Colonic mucosa (tissue), 4 donors: ENCODE measurements at regions not wholly inside any gene's neighbourhood (a gene's known extent, or its start where the extent isn't known, plus 50 kb on each side); places are given as distances from the start of the nearest gene placed in this dataset.

ENCODE experiments used
- DNase-seq: peaks from one replicate; pipeline ENCODE4 v3.0.0-alpha.2; 2020
- H3K27ac ChIP-seq: fragments of 200-600 bp; one replicate; pipeline ENCODE4 v1.8.0; 2021
- H3K27me3 ChIP-seq: fragments of 200-600 bp; one replicate; pipeline ENCODE4 v1.8.0; 2021
- H3K36me3 ChIP-seq: fragments of 200-600 bp; one replicate; pipeline ENCODE4 v1.8.0; 2021
- H3K4me1 ChIP-seq: fragments of 200-600 bp; one replicate; pipeline ENCODE4 v1.8.0; 2021; ENCODE audit warnings: mild to moderate bottlenecking
- H3K4me3 ChIP-seq: fragments of 200-600 bp; one replicate; pipeline ENCODE4 v1.8.0; 2021
- H3K9ac ChIP-seq, 2 donors: one replicate each; pipeline ENCODE4 v1.7.0; 2013; ENCODE audit warnings: control low read depth in 2 of 2, low read depth in 2 of 2, low read length in 2 of 2
- H3K9me3 ChIP-seq: fragments of 200-600 bp; one replicate; pipeline ENCODE4 v1.8.0; 2021
- CTCF ChIP-seq: fragments of 200-600 bp; IDR thresholded peaks from one replicate; pipeline ENCODE4 v1.8.0; 2022; ENCODE audit warnings: antibody characterized with exemption, mild to moderate bottlenecking
- intact Hi-C: fragments of 100-400 bp; cut with DNase I; formaldehyde crosslinking; loops from one replicate; pipeline ENCODE4 v1.14.1; 2022
- donor health status: healthy.
- donor health status: DM: no; HTN: no; CAD: no.
- donor health status: DM: no; HTN: no; CAD: no.

- Histone ChIP-seq H3K27ac (no peak overlapping the region), H3K9ac (no peak overlapping the region), H3K9me3 (no peaks in the 10 kb centered on the region), H3K4me1 (no peaks in the 10 kb centered on the region), H3K27me3 (no peaks in the 10 kb centered on the region), H3K4me3 (no peak overlapping the region), H3K36me3 (no peaks in the 10 kb centered on the region)
- intact Hi-C loops, result no loop called here
- TF ChIP-seq CTCF, result no peak
- no peak for DNase-seq
Measured at GRCh38 chr11:20247591-20248007, 87.3 kb upstream of the DBX1 start.

- no peaks in the 10 kb centered on the region for H3K4me1 ChIP-seq
- TF ChIP-seq CTCF, result no peak
- no peaks in the 10 kb centered on the region for H3K27me3 ChIP-seq
- no peak overlapping the region for H3K27ac ChIP-seq
- no peak overlapping the region for H3K4me3 ChIP-seq
- H3K36me3 ChIP-seq, result no peaks in the 10 kb centered on the region
- intact Hi-C loops, result no loop called here
- no peak for DNase-seq
- H3K9ac ChIP-seq, result no peak overlapping the region
- H3K9me3 ChIP-seq, result no peaks in the 10 kb centered on the region
Measured at GRCh38 chr11:20243974-20244373, 83.7 kb upstream of the DBX1 start.

GRCh38 chr11:20238712-20239111 lies 78.4 kb upstream of the DBX1 start:
- Histone ChIP-seq H3K4me3 (no peak overlapping the region), H3K9me3 (no peaks in the 10 kb centered on the region), H3K27ac (no peak overlapping the region), H3K27me3 (no peaks in the 10 kb centered on the region), H3K36me3 (no peaks in the 10 kb centered on the region), H3K9ac (no peak overlapping the region), H3K4me1 (no peaks in the 10 kb centered on the region)
- peak; percentile 73 for DNase-seq
- no peak for TF ChIP-seq CTCF
- intact Hi-C loops, result no loop called here

- H3K27ac ChIP-seq, result no peak overlapping the region
- no peaks in the 10 kb centered on the region for H3K36me3 ChIP-seq
- H3K9ac ChIP-seq, result no peak overlapping the region
- no peaks in the 10 kb centered on the region for H3K9me3 ChIP-seq
- H3K4me1 ChIP-seq, result no peaks in the 10 kb centered on the region
- intact Hi-C loops, result no loop called here
- no peak for DNase-seq
- no peak for TF ChIP-seq CTCF
- H3K27me3 ChIP-seq, result no peaks in the 10 kb centered on the region
- H3K4me3 ChIP-seq, result no peak overlapping the region
Measured at GRCh38 chr11:20235164-20235563, 74.9 kb upstream of the DBX1 start.

- no peak for DNase-seq
- no peak overlapping the region for H3K9ac ChIP-seq
- no peak overlapping the region for H3K27ac ChIP-seq
- no peaks in the 10 kb centered on the region for H3K27me3 ChIP-seq
- no peak overlapping the region for H3K4me3 ChIP-seq
- H3K9me3 ChIP-seq, result no peaks in the 10 kb centered on the region
- no peaks in the 10 kb centered on the region for H3K4me1 ChIP-seq
- H3K36me3 ChIP-seq, result no peaks in the 10 kb centered on the region
- intact Hi-C loops, result no loop called here
- no peak for TF ChIP-seq CTCF
Measured at GRCh38 chr11:20227631-20228030, 67.4 kb upstream of the DBX1 start.

- TF ChIP-seq CTCF, result no peak
- Histone ChIP-seq H3K9ac (no peak overlapping the region), H3K4me3 (no peak overlapping the region), H3K27me3 (no peaks in the 10 kb centered on the region), H3K27ac (no peak overlapping the region), H3K36me3 (no peaks in the 10 kb centered on the region), H3K4me1 (no peaks in the 10 kb centered on the region), H3K9me3 (no peaks in the 10 kb centered on the region)
- intact Hi-C loops, result no loop called here
- no peak for DNase-seq
Measured at GRCh38 chr11:20226933-20227332, 66.7 kb upstream of the DBX1 start.
